NCI-H146 treated with DMSO at 0.1 percent for 48 hours (cell line): ENCODE measurements at regions not wholly inside any gene's neighbourhood (a gene's known extent, or its start where the extent isn't known, plus 50 kb on each side); places are given as distances from the start of the nearest gene placed in this dataset.
"Not testable (repeated sequence)": the region's sequence is repeated elsewhere in the genome, so short reads cannot be mapped to it uniquely, and the experiment has no call there.

Experiments used
- DNase-seq: peaks from one replicate; lab custom pipeline; 2025; ENCODE audit not compliant: unreplicated experiment; lab: John Stamatoyannopoulos, UW

- DNase-seq, result not testable (repeated sequence)
These were observed 319.1 kb upstream of the RNF32 start for GRCh38 chr7:156321430-156321829.

- DNase-seq, result no peak
These were observed 321.6 kb upstream of the RNF32 start for GRCh38 chr7:156318926-156319325.

GRCh38 chr7:156318426-156318825, 322.1 kb upstream of the RNF32 start:
- DNase-seq, result no peak

GRCh38 chr7:156309016-156309620, 331.5 kb upstream of the RNF32 start:
- DNase-seq, result no peak

GRCh38 chr7:156307193-156307592, 333.4 kb upstream of the RNF32 start:
- DNase-seq, result no peak

GRCh38 chr7:156305351-156305750, 335.2 kb upstream of the RNF32 start:
- no peak for DNase-seq

- no peak for DNase-seq
These were observed 357.8 kb upstream of the RNF32 start for GRCh38 chr7:156282816-156283215.

- no peak for DNase-seq
These were observed 360.9 kb upstream of the RNF32 start for GRCh38 chr7:156279635-156280034.

GRCh38 chr7:156275292-156275691, 365.3 kb upstream of the RNF32 start:
- no peak for DNase-seq

GRCh38 chr7:156274557-156274956, 366.0 kb upstream of the RNF32 start:
- no peak for DNase-seq

- DNase-seq, result no peak
These were observed 379.0 kb upstream of the RNF32 start for GRCh38 chr7:156261581-156261980.

- DNase-seq, result no peak
These were observed 382.7 kb upstream of the RNF32 start for GRCh38 chr7:156257904-156258303.

- DNase-seq, result no peak
These were observed 384.9 kb upstream of the RNF32 start for GRCh38 chr7:156255635-156256034.

GRCh38 chr7:156251861-156252260, 388.7 kb upstream of the RNF32 start:
- DNase-seq, result no peak

- DNase-seq, result no peak
These were observed 400.0 kb upstream of the RNF32 start for GRCh38 chr7:156240532-156240931.

GRCh38 chr7:156238366-156239133, 402.0 kb upstream of the RNF32 start:
- no peak for DNase-seq

GRCh38 chr7:156237614-156238013, 403.0 kb upstream of the RNF32 start:
- no peak for DNase-seq

- DNase-seq, result no peak
These were observed 403.5 kb upstream of the RNF32 start for GRCh38 chr7:156236936-156237599.

GRCh38 chr7:156236181-156236889, 404.2 kb upstream of the RNF32 start:
- no peak for DNase-seq

GRCh38 chr7:156234666-156235494, 405.7 kb upstream of the RNF32 start:
- no peak for DNase-seq

GRCh38 chr7:156234192-156234591, 406.4 kb upstream of the RNF32 start:
- no peak for DNase-seq
